ENCODE measurements at regions not wholly inside any gene's neighbourhood (a gene's known extent, or its start where the extent isn't known, plus 50 kb on each side); places are given as distances from the start of the nearest gene placed in this dataset.
"Not testable (repeated sequence)": the region's sequence is repeated elsewhere in the genome, so short reads cannot be mapped to it uniquely, and the experiment has no call there.

GRCh38 chr19:14283813-14284520 lies 78.0 kb upstream of the ADGRL1 start:
- peak in 1 of 2 donors; percentile 7 for DNase-seq (ENCODE audit: low read depth in 2 of 2)

- not testable (repeated sequence) for DNase-seq (ENCODE audit: low read depth in 2 of 2)
Observed at GRCh38 chr19:14279270-14279669, 73.3 kb upstream of the ADGRL1 start.

GRCh38 chr19:14277608-14278007 lies 71.6 kb upstream of the ADGRL1 start:
- DNase-seq (ENCODE audit: low read depth in 2 of 2), result no peak

GRCh38 chr19:14275823-14276222 lies 69.9 kb upstream of the ADGRL1 start:
- DNase-seq (ENCODE audit: low read depth in 2 of 2), result not testable (repeated sequence)

- DNase-seq (ENCODE audit: low read depth in 2 of 2), result no peak
Observed at GRCh38 chr19:14272623-14273022, 66.7 kb upstream of the ADGRL1 start.

GRCh38 chr19:14271840-14272239 lies 65.9 kb upstream of the ADGRL1 start:
- DNase-seq (ENCODE audit: low read depth in 2 of 2), result no peak

- not testable (repeated sequence) for DNase-seq (ENCODE audit: low read depth in 2 of 2)
Observed at GRCh38 chr19:14270557-14270956, 64.6 kb upstream of the ADGRL1 start.

GRCh38 chr19:14267224-14267741 lies 61.3 kb upstream of the ADGRL1 start:
- no peak for DNase-seq (ENCODE audit: low read depth in 2 of 2)

GRCh38 chr19:14266208-14266607 lies 60.2 kb upstream of the ADGRL1 start:
- DNase-seq (ENCODE audit: low read depth in 2 of 2), result not testable (repeated sequence)

GRCh38 chr19:14265290-14266036 lies 59.5 kb upstream of the ADGRL1 start:
- no peak for DNase-seq (ENCODE audit: low read depth in 2 of 2)

GRCh38 chr19:14255902-14256649 lies 50.1 kb upstream of the ADGRL1 start:
- not testable (repeated sequence) for DNase-seq (ENCODE audit: low read depth in 2 of 2)

Measured in stimulated activated CD4-positive, alpha-beta T cell treated with anti-CD3 and anti-CD28 coated beads, Interleukin-15, amount 100 ng/mL, for 48 hours (primary cell).